ENCODE measurements at regions not wholly inside any gene's neighbourhood (a gene's known extent, or its start where the extent isn't known, plus 50 kb on each side); places are given as distances from the start of the nearest gene placed in this dataset.

GRCh38 chr9:84054341-84055010 lies 73.9 kb downstream of the RMI1 start:
- no peaks in the 10 kb centered on the region for H3K27me3 Mint-ChIP-seq (ENCODE audit: low read depth)
- no peak overlapping the region for H3K4me3 Mint-ChIP-seq
- H3K27ac Mint-ChIP-seq = no peak overlapping the region
- no peak for DNase-seq (ENCODE audit: low spot score)
- POLR2A ChIA-PET = interaction anchor here (0.6 kb wide), 1 partner anchor 74 kb away, joined by 4 read pairs; the partner anchor contains the start of gene HNRNPK
- H3K9me3 Mint-ChIP-seq = no peaks in the 10 kb centered on the region
- CTCF ChIA-PET = no interaction called here
- H3K4me1 Mint-ChIP-seq = peaks cover 11% of the 10 kb centered on the region
- no peaks in the 10 kb centered on the region for H3K36me3 Mint-ChIP-seq
- ATAC-seq = no peak
- TF ChIP-seq ZNF121 (CRISPR knock-in tag; IDR thresholded peaks at IDR 0.05) = no peak
- TF ChIP-seq NFE2L1 (CRISPR knock-in tag; IDR thresholded peaks at IDR 0.05) = no peak
- no peak for TF ChIP-seq CDX4 (CRISPR knock-in tag; IDR thresholded peaks at IDR 0.05; ENCODE audit: borderline replicate concordance)

DNA sequence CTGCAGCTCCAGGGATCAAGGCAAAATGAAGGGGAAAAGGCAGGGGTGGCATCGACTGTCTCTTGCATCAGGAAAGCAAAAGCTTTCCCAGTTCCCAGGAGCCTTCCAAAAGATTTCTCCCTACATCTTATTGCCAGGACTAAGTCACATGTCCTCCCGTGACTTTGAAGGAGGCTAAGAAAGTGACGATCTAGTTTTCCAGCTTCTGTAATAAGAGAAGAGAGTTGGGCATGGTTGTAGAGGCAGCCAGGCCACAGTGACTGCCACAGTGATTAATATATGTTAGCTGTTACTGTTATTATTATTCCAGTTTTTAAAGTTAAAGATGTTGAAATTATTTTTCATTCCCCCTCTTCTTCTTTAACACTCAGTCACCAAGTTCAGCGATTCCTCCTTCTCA lies 77.1 kb downstream of the RMI1 start:
- Mint-ChIP-seq H3K9me3 (peaks cover 4% of the 10 kb centered on the region; the same call in 1 of the 2 replicates), H3K27ac (no peak overlapping the region), H3K4me1 (peaks cover 11% of the 10 kb centered on the region), H3K4me3 (no peak overlapping the region), H3K27me3 (ENCODE audit: low read depth) (no peaks in the 10 kb centered on the region), H3K36me3 (no peaks in the 10 kb centered on the region)
- ChIA-PET POLR2A (no interaction called here), CTCF (no interaction called here)
- DNase-seq (ENCODE audit: low spot score) (no peak), ATAC-seq (no peak)
- TF ChIP-seq FOXP1 (CRISPR knock-in tag; IDR thresholded peaks at IDR 0.05; ENCODE audit: borderline replicate concordance) = no peak
- no peak for TF ChIP-seq ERG (CRISPR knock-in tag; IDR thresholded peaks at IDR 0.05)

DNA sequence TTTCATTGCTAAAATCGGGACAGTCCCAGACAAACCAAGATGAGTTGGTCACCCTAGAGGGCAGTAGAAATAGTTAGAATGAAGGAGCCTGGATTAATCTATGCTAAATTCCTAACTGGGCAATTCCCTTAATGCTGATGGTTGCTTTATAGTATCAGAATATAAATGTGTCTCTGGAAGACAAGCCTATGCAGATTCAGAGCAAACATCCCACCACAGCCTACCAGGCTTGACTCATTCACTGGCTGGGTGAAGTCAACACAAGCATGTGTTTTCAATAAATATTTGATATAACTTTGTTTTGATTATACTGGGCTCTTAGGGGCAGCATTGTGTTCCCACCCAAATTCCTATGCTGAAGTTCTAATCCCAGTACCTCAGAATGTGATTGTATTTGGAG lies 79.3 kb downstream of the RMI1 start:
- DNase-seq (ENCODE audit: low spot score) (no peak), ATAC-seq (no peak)
- Mint-ChIP-seq H3K27ac (no peak overlapping the region), H3K27me3 (ENCODE audit: low read depth) (no peaks in the 10 kb centered on the region), H3K4me3 (no peak overlapping the region), H3K36me3 (no peaks in the 10 kb centered on the region), H3K4me1 (peaks cover 4% of the 10 kb centered on the region; the same call in 1 of the 2 replicates), H3K9me3 (peaks cover 4% of the 10 kb centered on the region; the same call in 1 of the 2 replicates)
- ChIA-PET POLR2A (no interaction called here), CTCF (no interaction called here)
- TF ChIP-seq, protein P1, sequence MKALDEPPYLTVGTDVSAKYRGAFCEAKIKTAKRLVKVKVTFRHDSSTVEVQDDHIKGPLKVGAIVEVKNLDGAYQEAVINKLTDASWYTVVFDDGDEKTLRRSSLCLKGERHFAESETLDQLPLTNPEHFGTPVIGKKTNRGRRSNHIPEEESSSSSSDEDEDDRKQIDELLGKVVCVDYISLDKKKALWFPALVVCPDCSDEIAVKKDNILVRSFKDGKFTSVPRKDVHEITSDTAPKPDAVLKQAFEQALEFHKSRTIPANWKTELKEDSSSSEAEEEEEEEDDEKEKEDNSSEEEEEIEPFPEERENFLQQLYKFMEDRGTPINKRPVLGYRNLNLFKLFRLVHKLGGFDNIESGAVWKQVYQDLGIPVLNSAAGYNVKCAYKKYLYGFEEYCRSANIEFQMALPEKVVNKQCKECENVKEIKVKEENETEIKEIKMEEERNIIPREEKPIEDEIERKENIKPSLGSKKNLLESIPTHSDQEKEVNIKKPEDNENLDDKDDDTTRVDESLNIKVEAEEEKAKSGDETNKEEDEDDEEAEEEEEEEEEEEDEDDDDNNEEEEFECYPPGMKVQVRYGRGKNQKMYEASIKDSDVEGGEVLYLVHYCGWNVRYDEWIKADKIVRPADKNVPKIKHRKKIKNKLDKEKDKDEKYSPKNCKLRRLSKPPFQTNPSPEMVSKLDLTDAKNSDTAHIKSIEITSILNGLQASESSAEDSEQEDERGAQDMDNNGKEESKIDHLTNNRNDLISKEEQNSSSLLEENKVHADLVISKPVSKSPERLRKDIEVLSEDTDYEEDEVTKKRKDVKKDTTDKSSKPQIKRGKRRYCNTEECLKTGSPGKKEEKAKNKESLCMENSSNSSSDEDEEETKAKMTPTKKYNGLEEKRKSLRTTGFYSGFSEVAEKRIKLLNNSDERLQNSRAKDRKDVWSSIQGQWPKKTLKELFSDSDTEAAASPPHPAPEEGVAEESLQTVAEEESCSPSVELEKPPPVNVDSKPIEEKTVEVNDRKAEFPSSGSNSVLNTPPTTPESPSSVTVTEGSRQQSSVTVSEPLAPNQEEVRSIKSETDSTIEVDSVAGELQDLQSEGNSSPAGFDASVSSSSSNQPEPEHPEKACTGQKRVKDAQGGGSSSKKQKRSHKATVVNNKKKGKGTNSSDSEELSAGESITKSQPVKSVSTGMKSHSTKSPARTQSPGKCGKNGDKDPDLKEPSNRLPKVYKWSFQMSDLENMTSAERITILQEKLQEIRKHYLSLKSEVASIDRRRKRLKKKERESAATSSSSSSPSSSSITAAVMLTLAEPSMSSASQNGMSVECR (CRISPR knock-in tag; IDR thresholded peaks at IDR 0.05; ENCODE audit: borderline replicate concordance) = no peak

- DNase-seq (ENCODE audit: low spot score) (no peak), ATAC-seq (no peak)
- ChIA-PET POLR2A (no interaction called here), CTCF (no interaction called here)
- no peaks in the 10 kb centered on the region for H3K27me3 Mint-ChIP-seq (ENCODE audit: low read depth)
- peaks cover 4% of the 10 kb centered on the region; the same call in 1 of the 2 replicates for H3K9me3 Mint-ChIP-seq
- no peaks in the 10 kb centered on the region for H3K36me3 Mint-ChIP-seq
- peaks cover 2% of the 10 kb centered on the region; the same call in 1 of the 2 replicates for H3K4me1 Mint-ChIP-seq
- no peak overlapping the region for H3K27ac Mint-ChIP-seq
- no peak overlapping the region for H3K4me3 Mint-ChIP-seq
- TF ChIP-seq SP1 (CRISPR knock-in tag; conservative IDR thresholded peaks at IDR 0.05) = no peak
- TF ChIP-seq, protein P1 (CRISPR knock-in tag; IDR thresholded peaks at IDR 0.05; ENCODE audit: borderline replicate concordance) = no peak
- TF ChIP-seq SMAD4 (CRISPR knock-in tag; IDR thresholded peaks at IDR 0.05) = no peak
- no peak for TF ChIP-seq GABPB1 (CRISPR knock-in tag; IDR thresholded peaks at IDR 0.05)
- TF ChIP-seq ZNF121 (CRISPR knock-in tag; IDR thresholded peaks at IDR 0.05) = no peak
- TF ChIP-seq ZNF512 (CRISPR knock-in tag; IDR thresholded peaks at IDR 0.05; ENCODE audit: borderline replicate concordance) = no peak
- TF ChIP-seq ZNF138 (CRISPR knock-in tag; conservative IDR thresholded peaks at IDR 0.05) = no peak
- TF ChIP-seq HMGA2 (CRISPR knock-in tag; IDR thresholded peaks at IDR 0.05) = no peak
- no peak for TF ChIP-seq NFYB (CRISPR knock-in tag; conservative IDR thresholded peaks at IDR 0.05; ENCODE audit: low read depth)
Observed at GRCh38 chr9:84061613-84062193, 81.1 kb downstream of the RMI1 start.
